Activated naive CD8-positive, alpha-beta T cell (primary cell): ENCODE measurements at regions not wholly inside any gene's neighbourhood (a gene's known extent, or its start where the extent isn't known, plus 50 kb on each side); places are given as distances from the start of the nearest gene placed in this dataset.
"Not testable (repeated sequence)": the region's sequence is repeated elsewhere in the genome, so short reads cannot be mapped to it uniquely, and the experiment has no call there.

Experiments
- H3K27ac Mint-ChIP-seq: one replicate; pipeline ENCODE4 v1.8.0; 2021; ENCODE audit warnings: mixed read lengths
- H3K27me3 Mint-ChIP-seq: one replicate; pipeline ENCODE4 v1.8.0; 2021; ENCODE audit warnings: mixed read lengths
- H3K36me3 Mint-ChIP-seq: one replicate; pipeline ENCODE4 v1.8.0; 2021; ENCODE audit warnings: mixed read lengths
- H3K4me1 Mint-ChIP-seq: one replicate; pipeline ENCODE4 v1.8.0; 2021; ENCODE audit warnings: low read depth, mixed read lengths
- H3K4me3 Mint-ChIP-seq: one replicate; pipeline ENCODE4 v1.8.0; 2021; ENCODE audit warnings: mild to moderate bottlenecking, mixed read lengths
- H3K9me3 Mint-ChIP-seq: one replicate; pipeline ENCODE4 v1.8.0; 2021; ENCODE audit warnings: low read depth, mixed read lengths

- no peak overlapping the region for H3K27ac Mint-ChIP-seq
- no peaks in the 10 kb centered on the region for H3K4me1 Mint-ChIP-seq
- no peaks in the 10 kb centered on the region for H3K9me3 Mint-ChIP-seq
- H3K27me3 Mint-ChIP-seq = no peaks in the 10 kb centered on the region
- no peaks in the 10 kb centered on the region for H3K36me3 Mint-ChIP-seq
- no peak overlapping the region for H3K4me3 Mint-ChIP-seq
Observed at GRCh38 chr2:199111458-199111857, 346.3 kb downstream of the SATB2 start.

GRCh38 chr2:199108056-199108455 is 349.7 kb downstream of the SATB2 start:
- no peak overlapping the region for H3K4me3 Mint-ChIP-seq
- H3K36me3 Mint-ChIP-seq = no peaks in the 10 kb centered on the region
- H3K27ac Mint-ChIP-seq = no peak overlapping the region
- H3K9me3 Mint-ChIP-seq = no peaks in the 10 kb centered on the region
- no peaks in the 10 kb centered on the region for H3K27me3 Mint-ChIP-seq
- no peaks in the 10 kb centered on the region for H3K4me1 Mint-ChIP-seq

GRCh38 chr2:199105826-199106225 is 351.9 kb downstream of the SATB2 start:
- H3K9me3 Mint-ChIP-seq = no peaks in the 10 kb centered on the region
- H3K4me1 Mint-ChIP-seq = no peaks in the 10 kb centered on the region
- no peaks in the 10 kb centered on the region for H3K27me3 Mint-ChIP-seq
- H3K4me3 Mint-ChIP-seq = no peak overlapping the region
- no peak overlapping the region for H3K27ac Mint-ChIP-seq
- no peaks in the 10 kb centered on the region for H3K36me3 Mint-ChIP-seq

- Mint-ChIP-seq H3K4me1 (no peaks in the 10 kb centered on the region), H3K27ac (no peak overlapping the region), H3K27me3 (no peaks in the 10 kb centered on the region), H3K4me3 (no peak overlapping the region), H3K9me3 (no peaks in the 10 kb centered on the region), H3K36me3 (no peaks in the 10 kb centered on the region)
Observed at GRCh38 chr2:199101487-199101886, 356.3 kb downstream of the SATB2 start.

GRCh38 chr2:199100326-199101110 is 357.2 kb downstream of the SATB2 start:
- Mint-ChIP-seq H3K36me3 (no peaks in the 10 kb centered on the region), H3K9me3 (no peaks in the 10 kb centered on the region), H3K4me3 (no peak overlapping the region), H3K27me3 (no peaks in the 10 kb centered on the region), H3K27ac (no peak overlapping the region), H3K4me1 (no peaks in the 10 kb centered on the region)

GRCh38 chr2:199092419-199092818 is 365.3 kb downstream of the SATB2 start:
- H3K36me3 Mint-ChIP-seq = no peaks in the 10 kb centered on the region
- no peaks in the 10 kb centered on the region for H3K4me1 Mint-ChIP-seq
- H3K27me3 Mint-ChIP-seq = no peaks in the 10 kb centered on the region
- H3K9me3 Mint-ChIP-seq = no peaks in the 10 kb centered on the region
- no peak overlapping the region for H3K4me3 Mint-ChIP-seq
- H3K27ac Mint-ChIP-seq = no peak overlapping the region

GRCh38 chr2:199085261-199085660 is 372.5 kb downstream of the SATB2 start:
- no peak overlapping the region for H3K27ac Mint-ChIP-seq
- no peaks in the 10 kb centered on the region for H3K36me3 Mint-ChIP-seq
- no peaks in the 10 kb centered on the region for H3K9me3 Mint-ChIP-seq
- H3K4me1 Mint-ChIP-seq = no peaks in the 10 kb centered on the region
- no peak overlapping the region for H3K4me3 Mint-ChIP-seq
- no peaks in the 10 kb centered on the region for H3K27me3 Mint-ChIP-seq

- H3K36me3 Mint-ChIP-seq = no peaks in the 10 kb centered on the region
- no peaks in the 10 kb centered on the region for H3K27me3 Mint-ChIP-seq
Observed at GRCh38 chr2:199070322-199070949, 387.3 kb downstream of the SATB2 start.

GRCh38 chr2:199064201-199064600 is 393.5 kb downstream of the SATB2 start:
- peaks cover 17% of the 10 kb centered on the region for H3K9me3 Mint-ChIP-seq
- no peak overlapping the region for H3K4me3 Mint-ChIP-seq
- H3K27me3 Mint-ChIP-seq = no peaks in the 10 kb centered on the region
- H3K4me1 Mint-ChIP-seq = no peaks in the 10 kb centered on the region
- no peak overlapping the region for H3K27ac Mint-ChIP-seq
- no peaks in the 10 kb centered on the region for H3K36me3 Mint-ChIP-seq

More at GRCh38 chr2:199070322-199070949, 387.3 kb downstream of the SATB2 start:
- H3K27ac Mint-ChIP-seq = no peak overlapping the region
- no peaks in the 10 kb centered on the region for H3K4me1 Mint-ChIP-seq
- H3K4me3 Mint-ChIP-seq = no peak overlapping the region
- H3K9me3 Mint-ChIP-seq = peaks cover 4% of the 10 kb centered on the region

- Mint-ChIP-seq H3K36me3 (no peaks in the 10 kb centered on the region), H3K27ac (no peak overlapping the region), H3K4me3 (no peak overlapping the region), H3K4me1 (no peaks in the 10 kb centered on the region), H3K9me3 (peaks cover 5% of the 10 kb centered on the region), H3K27me3 (no peaks in the 10 kb centered on the region)
Observed at GRCh38 chr2:199057936-199058335, 399.8 kb downstream of the SATB2 start.

GRCh38 chr2:199055336-199055735 is 402.4 kb downstream of the SATB2 start:
- Mint-ChIP-seq H3K27me3 (no peaks in the 10 kb centered on the region), H3K4me1 (no peaks in the 10 kb centered on the region), H3K4me3 (no peak overlapping the region), H3K9me3 (no peaks in the 10 kb centered on the region), H3K27ac (no peak overlapping the region), H3K36me3 (no peaks in the 10 kb centered on the region)

GRCh38 chr2:199042660-199043379 is 414.9 kb downstream of the SATB2 start:
- Mint-ChIP-seq H3K4me1 (no peaks in the 10 kb centered on the region), H3K27me3 (no peaks in the 10 kb centered on the region), H3K4me3 (no peak overlapping the region), H3K9me3 (no peaks in the 10 kb centered on the region), H3K27ac (no peak overlapping the region), H3K36me3 (no peaks in the 10 kb centered on the region)

GRCh38 chr2:199040522-199040921 is 417.2 kb downstream of the SATB2 start:
- no peaks in the 10 kb centered on the region for H3K36me3 Mint-ChIP-seq
- H3K27ac Mint-ChIP-seq = no peak overlapping the region
- no peaks in the 10 kb centered on the region for H3K27me3 Mint-ChIP-seq
- H3K9me3 Mint-ChIP-seq = no peaks in the 10 kb centered on the region
- no peaks in the 10 kb centered on the region for H3K4me1 Mint-ChIP-seq
- H3K4me3 Mint-ChIP-seq = no peak overlapping the region

GRCh38 chr2:199033761-199034160 is 424.0 kb downstream of the SATB2 start:
- not testable (repeated sequence) for H3K36me3 Mint-ChIP-seq, H3K27me3 Mint-ChIP-seq, H3K4me1 Mint-ChIP-seq, H3K4me3 Mint-ChIP-seq, H3K9me3 Mint-ChIP-seq, H3K27ac Mint-ChIP-seq

GRCh38 chr2:199025146-199025545 is 432.6 kb downstream of the SATB2 start:
- Mint-ChIP-seq H3K27me3 (peaks cover 1% of the 10 kb centered on the region), H3K4me1 (no peaks in the 10 kb centered on the region), H3K36me3 (no peaks in the 10 kb centered on the region), H3K4me3 (no peak overlapping the region), H3K27ac (no peak overlapping the region), H3K9me3 (peaks cover 6% of the 10 kb centered on the region)
